ENCODE measurements at regions not wholly inside any gene's neighbourhood (a gene's known extent, or its start where the extent isn't known, plus 50 kb on each side); places are given as distances from the start of the nearest gene placed in this dataset.

DNA sequence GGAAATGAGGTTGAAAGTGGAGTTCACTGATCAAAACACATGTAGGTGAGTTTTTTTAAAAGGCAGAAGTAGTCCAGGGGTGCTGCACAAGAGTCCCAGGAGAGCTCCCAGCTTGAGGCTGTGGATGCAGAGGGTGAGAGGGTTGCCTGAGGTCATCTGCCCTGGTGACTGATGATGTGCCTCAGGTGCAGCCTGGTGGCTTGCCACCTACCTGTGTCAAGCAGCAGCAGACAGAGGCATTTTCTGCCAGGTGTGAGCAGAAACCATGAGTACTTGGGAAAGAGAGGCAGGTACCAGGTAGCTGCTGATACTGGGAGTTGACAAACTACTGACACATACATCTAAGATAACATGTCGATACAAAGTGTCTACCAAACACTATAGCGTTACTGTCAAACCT, 92.5 kb downstream of the SCP2D1 start:
- Histone ChIP-seq H3K9me3 (no peaks in the 10 kb centered on the region), H3K27me3 (no peaks in the 10 kb centered on the region), H3K27ac (no peak overlapping the region), H3K4me3 (no peak overlapping the region), H3K36me3 (no peaks in the 10 kb centered on the region), H3K4me1 (no peaks in the 10 kb centered on the region)
- WGBS: 88% methylated on average over 2 of the region's 2 CpGs
- TF ChIP-seq EP300 (IDR thresholded peaks at IDR 0.05) (no peak), POLR2A (IDR thresholded peaks at IDR 0.05) (no peak)
- TF ChIP-seq, protein P1, sequence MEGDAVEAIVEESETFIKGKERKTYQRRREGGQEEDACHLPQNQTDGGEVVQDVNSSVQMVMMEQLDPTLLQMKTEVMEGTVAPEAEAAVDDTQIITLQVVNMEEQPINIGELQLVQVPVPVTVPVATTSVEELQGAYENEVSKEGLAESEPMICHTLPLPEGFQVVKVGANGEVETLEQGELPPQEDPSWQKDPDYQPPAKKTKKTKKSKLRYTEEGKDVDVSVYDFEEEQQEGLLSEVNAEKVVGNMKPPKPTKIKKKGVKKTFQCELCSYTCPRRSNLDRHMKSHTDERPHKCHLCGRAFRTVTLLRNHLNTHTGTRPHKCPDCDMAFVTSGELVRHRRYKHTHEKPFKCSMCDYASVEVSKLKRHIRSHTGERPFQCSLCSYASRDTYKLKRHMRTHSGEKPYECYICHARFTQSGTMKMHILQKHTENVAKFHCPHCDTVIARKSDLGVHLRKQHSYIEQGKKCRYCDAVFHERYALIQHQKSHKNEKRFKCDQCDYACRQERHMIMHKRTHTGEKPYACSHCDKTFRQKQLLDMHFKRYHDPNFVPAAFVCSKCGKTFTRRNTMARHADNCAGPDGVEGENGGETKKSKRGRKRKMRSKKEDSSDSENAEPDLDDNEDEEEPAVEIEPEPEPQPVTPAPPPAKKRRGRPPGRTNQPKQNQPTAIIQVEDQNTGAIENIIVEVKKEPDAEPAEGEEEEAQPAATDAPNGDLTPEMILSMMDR (IDR thresholded peaks at IDR 0.05): no peak
- no peak for DNase-seq (ENCODE audit: low spot score in 2 of 2)

DNA sequence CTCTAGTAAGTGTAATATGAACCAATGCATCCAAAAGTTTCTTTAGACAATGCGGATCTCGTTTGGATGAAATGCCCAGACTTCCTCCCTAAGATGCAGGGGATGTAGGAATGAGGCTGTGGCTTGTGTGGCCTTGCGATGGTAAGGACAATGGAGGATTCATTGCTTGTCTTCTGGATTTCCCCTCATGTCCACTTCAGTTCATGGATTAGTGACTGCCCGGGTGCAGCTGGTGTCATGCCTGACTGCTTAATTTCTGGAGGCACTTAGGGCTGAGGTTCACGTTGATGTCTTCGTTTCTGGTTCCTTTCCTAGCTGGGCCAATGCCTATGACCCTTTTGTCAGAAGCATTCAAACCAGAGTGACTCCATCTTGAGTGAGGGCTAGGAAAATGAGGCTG, 93.8 kb downstream of the SCP2D1 start:
- H3K36me3 ChIP-seq: no peaks in the 10 kb centered on the region
- TF ChIP-seq, protein P1 (IDR thresholded peaks at IDR 0.05): no peak
- TF ChIP-seq POLR2A (IDR thresholded peaks at IDR 0.05) (no peak), EP300 (IDR thresholded peaks at IDR 0.05) (no peak), POLR2AphosphoS5 (IDR thresholded peaks at IDR 0.05) (no peak)
- 89% methylated on average over 6 of the region's 6 CpGs for WGBS

DNA sequence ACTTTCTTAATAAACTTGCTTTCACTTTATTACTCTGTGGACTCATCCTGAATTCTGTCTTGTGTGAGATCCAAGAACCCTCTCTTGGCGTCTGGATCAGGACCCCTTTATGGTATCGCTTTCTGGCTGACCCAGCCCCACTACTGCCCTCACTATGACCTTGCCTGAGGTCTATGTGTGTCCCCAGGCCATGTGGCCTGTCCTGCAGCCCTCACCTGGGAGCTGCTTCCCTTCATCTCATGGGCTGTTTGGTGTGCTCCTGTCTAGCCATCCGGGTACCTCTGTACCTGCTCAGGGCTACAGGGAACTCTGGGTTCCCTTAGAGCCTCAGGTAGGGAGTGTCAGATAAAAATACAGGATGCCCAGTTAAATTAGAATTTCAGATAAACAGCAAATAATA, 94.5 kb downstream of the SCP2D1 start:
- no peak overlapping the region for H3K27ac ChIP-seq
- DNase-seq (ENCODE audit: low spot score in 2 of 2): no peak
- no peak overlapping the region for H3K4me3 ChIP-seq
- H3K36me3 ChIP-seq: no peaks in the 10 kb centered on the region
- WGBS: 86% methylated on average over 3 of the region's 3 CpGs
- H3K4me1 ChIP-seq: no peaks in the 10 kb centered on the region
- H3K27me3 ChIP-seq: no peaks in the 10 kb centered on the region
- no peak for TF ChIP-seq EP300 (IDR thresholded peaks at IDR 0.05)
- TF ChIP-seq, protein P1 (IDR thresholded peaks at IDR 0.05): no peak
- no peak for TF ChIP-seq POLR2A (IDR thresholded peaks at IDR 0.05)
- no peak for TF ChIP-seq POLR2AphosphoS5 (IDR thresholded peaks at IDR 0.05)
- H3K9me3 ChIP-seq: no peaks in the 10 kb centered on the region

More for the DNA sequence above, 93.8 kb downstream of the SCP2D1 start:
- Histone ChIP-seq H3K9me3 (no peaks in the 10 kb centered on the region), H3K4me3 (no peak overlapping the region), H3K27me3 (no peaks in the 10 kb centered on the region), H3K27ac (no peak overlapping the region), H3K4me1 (no peaks in the 10 kb centered on the region)
- DNase-seq (ENCODE audit: low spot score in 2 of 2): no peak

DNA sequence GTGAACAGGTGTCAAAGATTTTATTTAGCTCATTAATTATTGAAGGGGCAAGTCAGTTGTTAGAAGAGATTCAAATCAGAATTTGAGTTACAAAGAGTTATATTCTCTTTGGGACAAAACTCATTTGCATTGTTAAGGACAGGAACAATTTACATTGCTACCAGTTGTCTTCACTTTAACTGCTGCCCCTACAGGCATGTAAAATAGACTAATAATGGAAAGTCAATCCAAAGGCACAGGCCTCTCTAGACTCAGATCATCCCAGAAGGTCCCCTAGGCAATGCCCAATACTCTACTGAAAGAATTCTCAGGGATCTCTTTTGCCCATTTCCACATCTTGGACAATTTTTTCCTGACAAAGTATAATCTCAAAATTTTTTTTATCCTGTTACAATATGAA, 95.7 kb downstream of the SCP2D1 start:
- no peaks in the 10 kb centered on the region for H3K4me1 ChIP-seq
- TF ChIP-seq POLR2AphosphoS5 (IDR thresholded peaks at IDR 0.05) (no peak), EP300 (IDR thresholded peaks at IDR 0.05) (no peak), POLR2A (IDR thresholded peaks at IDR 0.05) (no peak)
- TF ChIP-seq, protein P1 (IDR thresholded peaks at IDR 0.05): no peak
- no peaks in the 10 kb centered on the region for H3K36me3 ChIP-seq
- no peak overlapping the region for H3K4me3 ChIP-seq
- H3K9me3 ChIP-seq: no peaks in the 10 kb centered on the region
- DNase-seq (ENCODE audit: low spot score in 2 of 2): no peak
- H3K27me3 ChIP-seq: no peaks in the 10 kb centered on the region
- no peak overlapping the region for H3K27ac ChIP-seq

DNA sequence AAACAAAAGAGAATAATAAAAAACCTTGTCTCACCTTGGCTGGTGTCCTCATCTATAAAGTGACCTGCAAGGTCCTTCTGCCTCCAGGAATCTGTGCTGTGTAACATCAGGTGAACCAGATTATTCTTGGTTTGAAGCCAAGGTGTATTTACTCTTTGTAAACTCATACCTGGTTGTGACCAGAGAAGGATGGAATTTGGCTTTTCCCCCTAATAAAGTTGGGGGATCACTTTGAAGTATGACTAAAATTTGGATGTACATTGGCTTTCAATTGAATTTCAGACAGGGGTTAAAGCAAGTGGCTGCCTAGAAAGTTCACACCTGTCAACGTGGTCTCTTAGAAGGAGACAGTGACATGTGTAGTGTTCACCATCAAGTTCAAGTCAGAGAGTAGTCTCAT, 100.1 kb downstream of the SCP2D1 start:
- Histone ChIP-seq H3K27ac (no peak overlapping the region), H3K4me1 (no peaks in the 10 kb centered on the region), H3K36me3 (no peaks in the 10 kb centered on the region), H3K9me3 (no peaks in the 10 kb centered on the region), H3K27me3 (no peaks in the 10 kb centered on the region), H3K4me3 (no peak overlapping the region)
- 60% methylated on average over 1 of the region's 1 CpG for WGBS
- no peak for DNase-seq (ENCODE audit: low spot score in 2 of 2)
- no peak for TF ChIP-seq POLR2AphosphoS5 (IDR thresholded peaks at IDR 0.05)
- no peak for TF ChIP-seq POLR2A (IDR thresholded peaks at IDR 0.05)
- TF ChIP-seq, protein P1 (IDR thresholded peaks at IDR 0.05): no peak
